GM12878 (cell line): ENCODE measurements at regions not wholly inside any gene's neighbourhood (a gene's known extent, or its start where the extent isn't known, plus 50 kb on each side); places are given as distances from the start of the nearest gene placed in this dataset.

Experiments used
- ATAC-seq: fragments of 200-7000 bp; cut with Tn5 transposase; 3 replicates; pipeline ENCODE4 v1.9.1; 2020; ENCODE audit warnings: mild to moderate bottlenecking, moderate library complexity
- BruUV-seq: library from RNA; stranded (reverse); fragments of 400-500 nt; replicated peaks from 2 replicates; lab custom pipeline; 2021; lab: Mats Ljungman, UMichigan
- CTCF ChIA-PET: fragments of 300-600 bp; sonication (Branson Sonifier 250); formaldehyde crosslinking; extraction: SDS; loops from one replicate; lab custom pipeline; 2021; ENCODE audit warnings: inconsistent platforms; lab: Yijun Ruan, JAX
- POLR2A ChIA-PET: fragments of 350-600 bp; formaldehyde crosslinking; extraction: SDS; loops from one replicate; lab custom pipeline; 2021; ENCODE audit warnings: inconsistent platforms; lab: Charles Lee
- RAD21 ChIA-PET: fragments of 300-600 bp; sonication (Branson Sonifier 250); formaldehyde crosslinking; loops from one replicate; lab custom pipeline; 2023; ENCODE audit warnings: antibody characterized with exemption; ENCODE audit not compliant: unreplicated experiment; lab: Charles Lee
- SMC1A ChIA-PET: fragments of 300-600 bp; sonication (Branson Sonifier 250); formaldehyde crosslinking; loops from one replicate; lab custom pipeline; 2023; ENCODE audit not compliant: unreplicated experiment, uncharacterized antibody; lab: Charles Lee
- DNase-seq: peaks from one replicate; pipeline ENCODE4 v3.0.0-alpha.2; 2011; ENCODE audit warnings: low read depth, low spot score
- FAIRE-seq: peaks from 3 replicates; lab custom pipeline; 2011; peaks lifted over from hg19 to GRCh38; lab: Jason Lieb, UNC
- H2AFZ ChIP-seq: 2 replicates; pipeline ENCODE4 v1.6.0; 2011; ENCODE audit warnings: low read depth, low read length, control low read depth; ENCODE audit not compliant: control insufficient read depth
- H3K27ac ChIP-seq: 2 replicates; pipeline ENCODE4 v1.5.1; 2011; ENCODE audit warnings: control low read depth; ENCODE audit not compliant: control insufficient read depth, insufficient read depth
- H3K27me3 ChIP-seq, 2 experiments: replicated peaks in 1 of 2; 2 replicates each; pipeline versions ENCODE4 v1.6.0 to v1.6.1; 2011; ENCODE audit warnings: low read length in 1 of 2; ENCODE audit not compliant: control insufficient read depth in 2 of 2, insufficient read depth in 2 of 2
- H3K36me3 ChIP-seq, 2 experiments: 2 replicates each; pipeline ENCODE4 v1.5.1; 2011; ENCODE audit warnings: low read length in 1 of 2; ENCODE audit not compliant: control insufficient read depth in 2 of 2, insufficient read depth in 2 of 2
- H3K4me1 ChIP-seq: 2 replicates; pipeline ENCODE4 v1.6.1; 2011; ENCODE audit warnings: mild to moderate bottlenecking, low read length, moderate library complexity, mixed read lengths; ENCODE audit not compliant: control insufficient read depth, insufficient read depth
- H3K4me2 ChIP-seq: 2 replicates; pipeline ENCODE4 v1.6.0; 2011; ENCODE audit warnings: control low read depth; ENCODE audit not compliant: control insufficient read depth, insufficient read depth
- H3K4me3 ChIP-seq: fragments of 200-600 bp; sonication (generic); 2 replicates; pipeline ENCODE4 v1.5.1; 2016
- H3K79me2 ChIP-seq: 2 replicates; pipeline ENCODE4 v1.6.0; 2011; ENCODE audit warnings: low read length; ENCODE audit not compliant: control insufficient read depth, insufficient read depth
- H3K9ac ChIP-seq: 2 replicates; pipeline ENCODE4 v1.8.0; 2011; ENCODE audit warnings: low read length, control low read depth, mixed read lengths; ENCODE audit not compliant: control insufficient read depth, insufficient read depth
- H3K9me3 ChIP-seq: replicated peaks from 3 replicates; pipeline ENCODE4 v1.5.1; 2011; ENCODE audit warnings: mild to moderate bottlenecking, low read length; ENCODE audit not compliant: control insufficient read depth, insufficient read depth
- H4K20me1 ChIP-seq: 2 replicates; pipeline ENCODE4 v1.6.0; 2011; ENCODE audit not compliant: control insufficient read depth, insufficient read depth
- E2F8 ChIP-seq: fragments of 450-650 bp; IDR thresholded peaks from 2 replicates; pipeline ENCODE4 v1.6.1; 2018; ENCODE audit warnings: mild to moderate bottlenecking, low read depth, moderate library complexity; ENCODE audit not compliant: partially characterized antibody
- EED ChIP-seq: sonication (generic); IDR thresholded peaks from 2 replicates; pipeline ENCODE4 v1.6.1; 2016; ENCODE audit warnings: antibody characterized with exemption, low read depth
- ESRRA ChIP-seq: IDR thresholded peaks from 2 replicates; pipeline ENCODE4 v1.6.1; 2012; ENCODE audit warnings: mild to moderate bottlenecking, low read length, improper control_type of control experiment
- WRNIP1 ChIP-seq: IDR thresholded peaks from 2 replicates; pipeline ENCODE4 v1.6.1; 2011; ENCODE audit warnings: low read depth, low read length, improper control_type of control experiment, borderline replicate concordance
- YBX1 ChIP-seq: fragments of 450-650 bp; IDR thresholded peaks from 2 replicates; pipeline ENCODE4 v1.6.1; 2016; ENCODE audit warnings: antibody characterized with exemption
- WGBS: methylation state at CpG from one replicate; pipeline ENCODE4 v1.1.6; 2016; ENCODE audit warnings: low lambda C conversion rate; ENCODE audit not compliant: insufficient replicate concordance, insufficient coverage; ENCODE audit errors: missing lambda C conversion rate; 5-methylcytosine and 5-hydroxymethylcytosine counted together
- in situ Hi-C: fragments of 300-500 bp; cut with MboI; formaldehyde crosslinking; loops from 9 replicates; pipeline ENCODE4 v1.14.3; 2018; ENCODE audit warnings: mixed read lengths
- intact Hi-C: fragments of 100-400 bp; cut with micrococcal nuclease; formaldehyde crosslinking; loops from one replicate; pipeline ENCODE4 v1.14.2; 2022; ENCODE audit not compliant: unreplicated experiment

GRCh38 chr6:169904051-169904922 is 152.9 kb downstream of the ERMARD start (continued):
- TF ChIP-seq ESRRA (no peak), EED (no peak), E2F8 (no peak)

GRCh38 chr6:169903122-169903521 is 151.7 kb downstream of the ERMARD start:
- no peak for ATAC-seq
- no peak overlapping the region for H3K4me3 ChIP-seq
- ChIA-PET RAD21 (no interaction called here), SMC1A (no interaction called here), CTCF (no interaction called here), POLR2A (no interaction called here)
- no peaks in the 10 kb centered on the region for H3K27me3 ChIP-seq
- no peaks in the 10 kb centered on the region for H3K79me2 ChIP-seq
- H3K9me3 ChIP-seq = no peaks in the 10 kb centered on the region; the same call in 2 of the 3 replicates
- FAIRE-seq = no peak
- H3K4me2 ChIP-seq = no peak overlapping the region
- in situ Hi-C loops (no loop called here), intact Hi-C loops (no loop called here)
- no peaks in the 10 kb centered on the region for H3K4me1 ChIP-seq
- no peak overlapping the region for H3K9ac ChIP-seq
- DNase-seq = no peak
- no peaks in the 10 kb centered on the region for H3K36me3 ChIP-seq
- BruUV-seq = no TSS peak
- 68% methylated on average over 18 of the region's 18 CpGs for WGBS
- no peaks in the 10 kb centered on the region for H4K20me1 ChIP-seq
- H3K27ac ChIP-seq = no peak overlapping the region
- TF ChIP-seq YBX1 = no peak
- no peak for TF ChIP-seq WRNIP1
- no peak overlapping the region for H2AFZ ChIP-seq
